GM12872 (cell line): ENCODE measurements at regions not wholly inside any gene's neighbourhood (a gene's known extent, or its start where the extent isn't known, plus 50 kb on each side); places are given as distances from the start of the nearest gene placed in this dataset.

Experiments
- TF ChIP-seq, protein P1 (sequence below): IDR thresholded peaks from 3 replicates; pipeline ENCODE4 v1.5.1; 2011; ENCODE audit warnings: low read depth, mild to moderate bottlenecking, low read length, moderate library complexity; ENCODE audit not compliant: insufficient read depth

DNA sequence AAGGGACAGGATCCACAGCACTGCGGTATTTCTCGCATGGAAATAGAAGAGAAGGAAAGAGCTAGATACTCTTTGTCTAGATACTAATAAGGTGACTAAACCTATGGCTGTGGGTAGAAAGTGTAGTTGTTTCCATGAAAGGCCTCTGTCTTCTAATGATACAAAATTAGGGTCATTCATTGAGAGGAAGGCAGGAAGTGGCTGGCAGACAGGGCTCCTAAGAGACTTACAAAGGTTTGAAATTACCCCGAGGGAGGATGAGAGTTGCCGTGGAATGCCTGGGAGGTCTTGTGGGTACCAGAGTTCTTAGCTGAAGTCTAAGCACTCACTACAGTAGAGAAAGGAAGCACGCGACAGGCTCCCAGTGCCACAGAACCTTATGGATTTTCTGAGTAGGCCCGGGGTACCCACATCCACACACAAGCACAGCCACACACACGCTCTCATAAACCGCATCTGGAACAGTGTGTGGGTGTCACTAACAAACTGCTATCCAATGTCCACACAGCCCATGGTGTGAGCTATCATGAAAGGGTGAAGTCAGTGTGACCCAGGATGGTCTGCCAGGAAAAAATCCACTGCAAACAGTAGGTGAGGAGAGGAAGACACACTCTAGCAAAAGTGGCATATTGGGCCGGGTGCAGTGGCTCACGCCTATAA, 221.4 kb downstream of the FAM43A start:
- TF ChIP-seq, protein P1, sequence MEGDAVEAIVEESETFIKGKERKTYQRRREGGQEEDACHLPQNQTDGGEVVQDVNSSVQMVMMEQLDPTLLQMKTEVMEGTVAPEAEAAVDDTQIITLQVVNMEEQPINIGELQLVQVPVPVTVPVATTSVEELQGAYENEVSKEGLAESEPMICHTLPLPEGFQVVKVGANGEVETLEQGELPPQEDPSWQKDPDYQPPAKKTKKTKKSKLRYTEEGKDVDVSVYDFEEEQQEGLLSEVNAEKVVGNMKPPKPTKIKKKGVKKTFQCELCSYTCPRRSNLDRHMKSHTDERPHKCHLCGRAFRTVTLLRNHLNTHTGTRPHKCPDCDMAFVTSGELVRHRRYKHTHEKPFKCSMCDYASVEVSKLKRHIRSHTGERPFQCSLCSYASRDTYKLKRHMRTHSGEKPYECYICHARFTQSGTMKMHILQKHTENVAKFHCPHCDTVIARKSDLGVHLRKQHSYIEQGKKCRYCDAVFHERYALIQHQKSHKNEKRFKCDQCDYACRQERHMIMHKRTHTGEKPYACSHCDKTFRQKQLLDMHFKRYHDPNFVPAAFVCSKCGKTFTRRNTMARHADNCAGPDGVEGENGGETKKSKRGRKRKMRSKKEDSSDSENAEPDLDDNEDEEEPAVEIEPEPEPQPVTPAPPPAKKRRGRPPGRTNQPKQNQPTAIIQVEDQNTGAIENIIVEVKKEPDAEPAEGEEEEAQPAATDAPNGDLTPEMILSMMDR = no peak

DNA sequence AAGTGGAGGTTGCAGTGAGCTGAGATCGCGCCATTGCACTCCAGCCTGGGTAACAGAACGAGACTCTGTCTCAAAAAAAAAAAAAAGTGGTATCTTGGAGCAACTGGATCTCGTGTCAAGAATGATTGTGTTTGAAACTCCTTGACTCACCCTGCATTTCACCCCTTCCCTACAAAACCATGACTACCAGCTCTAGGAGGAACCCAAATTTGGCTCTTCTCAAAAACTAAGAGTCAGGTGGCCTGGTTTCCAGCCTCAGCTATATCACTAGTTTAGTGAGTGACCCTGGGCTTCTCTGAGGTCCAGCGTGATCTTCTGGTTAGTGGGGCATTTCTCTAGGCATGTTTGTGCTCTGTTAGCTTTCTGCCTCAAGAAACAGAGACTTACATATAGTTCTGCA, 222.1 kb downstream of the FAM43A start:
- TF ChIP-seq, protein P1 = no peak

DNA sequence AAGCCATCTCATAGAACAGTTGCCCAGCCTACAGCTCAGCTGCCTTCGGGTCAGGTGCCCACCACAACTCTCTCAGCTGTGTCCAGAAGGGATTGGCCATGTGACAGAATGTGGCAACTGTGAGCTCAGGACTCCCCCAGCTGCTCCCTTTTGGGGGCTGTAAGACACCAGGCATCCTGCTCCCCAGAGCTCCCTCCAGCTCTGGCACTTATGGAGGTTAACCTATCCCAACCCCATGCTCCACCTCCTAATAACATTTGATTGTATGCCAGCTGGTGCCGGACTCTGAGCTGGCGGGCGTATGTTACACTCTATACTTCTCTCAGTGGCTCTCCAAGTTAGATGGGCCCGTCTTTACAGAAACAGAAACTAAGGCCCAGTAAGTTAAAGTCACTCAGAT, 222.8 kb downstream of the FAM43A start:
- TF ChIP-seq, protein P1 = no peak

DNA sequence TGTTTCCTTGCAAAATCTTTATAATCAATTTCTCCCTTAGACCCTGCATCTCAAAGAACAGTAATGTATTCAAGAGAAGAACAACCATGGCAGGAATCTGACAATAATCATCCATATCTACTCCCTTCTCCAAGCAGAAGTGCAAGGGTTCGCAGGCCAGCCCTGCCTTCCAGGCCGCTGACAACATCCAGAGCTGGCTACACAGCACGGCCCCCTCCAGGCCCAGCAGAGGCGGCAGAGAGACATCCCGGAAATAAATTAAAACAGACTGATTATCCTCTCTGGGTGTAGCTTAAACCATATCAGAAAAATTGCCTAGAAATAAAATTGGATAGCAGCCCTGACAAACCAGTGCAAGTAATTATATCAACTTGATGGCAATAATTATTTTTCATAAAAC, 223.3 kb downstream of the FAM43A start:
- TF ChIP-seq, protein P1 = no peak

DNA sequence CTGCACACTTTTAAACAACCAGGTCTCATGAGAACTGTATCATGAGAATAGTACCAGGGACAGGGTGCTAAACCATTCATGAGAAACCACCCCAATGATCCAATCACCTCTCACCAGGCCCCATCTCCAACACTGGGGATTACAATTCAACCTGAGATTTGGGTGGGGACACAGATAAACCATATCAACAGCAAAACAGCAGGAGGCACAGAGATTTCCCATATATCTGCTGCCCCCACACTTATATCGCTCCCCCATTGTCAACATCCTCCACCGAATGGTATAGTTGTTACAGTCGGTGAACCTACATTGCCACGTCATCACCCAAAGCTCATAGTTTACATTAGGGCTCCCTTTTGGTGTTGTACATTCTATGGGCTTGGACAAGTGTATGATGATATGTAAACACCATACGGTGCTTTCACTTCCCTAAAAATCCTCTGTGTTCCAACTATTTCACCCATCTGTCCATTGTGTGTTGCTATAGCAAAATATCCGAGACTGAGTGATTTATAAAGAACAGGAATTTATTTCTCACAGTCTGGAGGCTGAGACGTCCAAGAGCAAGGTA, 224.8 kb downstream of the FAM43A start:
- TF ChIP-seq, protein P1 = no peak

DNA sequence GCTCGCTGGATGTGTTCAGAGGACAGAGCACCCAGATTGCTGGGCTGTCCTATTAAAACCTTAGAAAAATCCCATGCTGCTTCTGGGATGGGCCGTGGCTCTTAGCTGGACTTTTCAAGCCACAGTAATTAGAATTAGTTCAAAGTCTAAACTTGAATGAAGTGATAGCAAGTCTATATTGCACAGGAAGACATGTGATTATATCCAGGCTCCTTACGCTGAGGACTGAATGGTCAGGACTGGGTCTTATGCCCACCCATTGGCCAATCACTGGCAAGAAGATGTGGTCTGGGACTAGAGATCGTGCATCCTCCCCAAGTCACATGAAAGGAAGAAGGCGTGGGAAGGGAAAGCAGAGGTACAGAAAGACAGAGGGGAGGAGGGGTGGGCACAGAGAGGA, 227.6 kb downstream of the FAM43A start:
- TF ChIP-seq, protein P1 = no peak

DNA sequence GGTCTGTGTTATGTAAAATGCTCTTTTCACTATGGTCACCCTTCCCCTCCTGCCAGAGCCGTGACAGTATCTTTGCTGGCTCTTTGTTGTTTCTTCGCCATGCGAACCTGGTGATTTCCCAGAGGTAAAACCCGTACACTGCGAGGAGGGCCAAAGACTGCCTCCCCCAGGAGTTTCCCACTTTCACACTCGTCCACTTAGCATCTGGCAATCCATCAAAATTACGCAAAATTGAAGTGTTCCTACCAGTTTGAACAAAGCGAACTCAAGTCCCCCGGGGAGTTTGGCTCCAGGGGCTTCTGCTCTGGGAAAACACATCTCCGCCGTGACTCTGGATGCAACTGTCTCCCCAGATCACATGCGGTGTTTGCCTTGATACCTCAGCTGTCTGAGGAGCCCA, 239.9 kb downstream of the FAM43A start:
- TF ChIP-seq, protein P1 = no peak
